GM08714 (cell line): ENCODE measurements at regions not wholly inside any gene's neighbourhood (a gene's known extent, or its start where the extent isn't known, plus 50 kb on each side); places are given as distances from the start of the nearest gene placed in this dataset.

Source experiments
- H3K4me3 ChIP-seq: fragments of 200-500 bp; sonication (Bioruptor generic); 2 replicates; pipeline ENCODE4 v1.5.1; 2014; ENCODE audit warnings: mild to moderate bottlenecking, low read length, inconsistent platforms
- ZNF274 ChIP-seq: IDR thresholded peaks from 2 replicates; pipeline ENCODE4 v1.6.1; 2012; ENCODE audit warnings: mild to moderate bottlenecking, low read depth, low read length

- no peak overlapping the region for H3K4me3 ChIP-seq
- no peak for TF ChIP-seq ZNF274
These were observed 130.2 kb downstream of the VAPA start for GRCh38 chr18:10044054-10044453.

DNA sequence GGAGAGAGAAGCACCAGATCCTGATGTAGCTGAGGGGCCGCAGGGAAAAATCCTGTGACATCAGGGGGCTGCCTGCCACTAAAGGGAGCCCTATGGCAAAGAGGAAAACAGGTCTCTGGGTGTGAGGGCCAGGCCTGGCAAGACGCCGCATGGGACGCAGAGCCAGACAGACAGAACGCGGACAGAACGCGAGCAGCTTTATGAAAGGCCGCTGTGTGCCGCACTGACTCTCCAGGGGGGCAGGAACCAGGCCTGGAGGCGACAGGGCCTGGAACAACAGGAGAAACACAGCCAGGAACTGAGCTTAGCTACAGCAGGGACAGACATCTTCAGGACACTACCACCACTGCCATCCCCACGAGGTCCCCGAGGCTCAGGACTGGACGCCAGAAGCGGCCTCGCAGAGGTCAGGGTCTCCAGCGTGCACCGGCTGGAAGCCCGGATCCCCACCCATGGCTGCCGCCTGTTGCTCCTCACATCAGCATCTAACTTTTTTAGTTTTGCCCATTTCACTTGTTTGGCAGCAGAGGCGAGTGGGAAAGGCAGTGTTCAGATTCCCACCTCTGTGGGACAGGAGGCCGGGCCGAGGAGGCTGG, 131.6 kb downstream of the VAPA start:
- no peak overlapping the region for H3K4me3 ChIP-seq
- TF ChIP-seq ZNF274, result no peak

- no peak for TF ChIP-seq ZNF274
- no peak overlapping the region for H3K4me3 ChIP-seq
These were observed 132.5 kb downstream of the VAPA start for GRCh38 chr18:10046178-10046807.

GRCh38 chr18:10047237-10047636, 133.4 kb downstream of the VAPA start:
- H3K4me3 ChIP-seq, result no peak overlapping the region
- no peak for TF ChIP-seq ZNF274

GRCh38 chr18:10049747-10050146, 135.9 kb downstream of the VAPA start:
- no peak for TF ChIP-seq ZNF274
- no peak overlapping the region for H3K4me3 ChIP-seq

GRCh38 chr18:10050956-10051355, 137.1 kb downstream of the VAPA start:
- H3K4me3 ChIP-seq, result no peak overlapping the region
- no peak for TF ChIP-seq ZNF274

DNA sequence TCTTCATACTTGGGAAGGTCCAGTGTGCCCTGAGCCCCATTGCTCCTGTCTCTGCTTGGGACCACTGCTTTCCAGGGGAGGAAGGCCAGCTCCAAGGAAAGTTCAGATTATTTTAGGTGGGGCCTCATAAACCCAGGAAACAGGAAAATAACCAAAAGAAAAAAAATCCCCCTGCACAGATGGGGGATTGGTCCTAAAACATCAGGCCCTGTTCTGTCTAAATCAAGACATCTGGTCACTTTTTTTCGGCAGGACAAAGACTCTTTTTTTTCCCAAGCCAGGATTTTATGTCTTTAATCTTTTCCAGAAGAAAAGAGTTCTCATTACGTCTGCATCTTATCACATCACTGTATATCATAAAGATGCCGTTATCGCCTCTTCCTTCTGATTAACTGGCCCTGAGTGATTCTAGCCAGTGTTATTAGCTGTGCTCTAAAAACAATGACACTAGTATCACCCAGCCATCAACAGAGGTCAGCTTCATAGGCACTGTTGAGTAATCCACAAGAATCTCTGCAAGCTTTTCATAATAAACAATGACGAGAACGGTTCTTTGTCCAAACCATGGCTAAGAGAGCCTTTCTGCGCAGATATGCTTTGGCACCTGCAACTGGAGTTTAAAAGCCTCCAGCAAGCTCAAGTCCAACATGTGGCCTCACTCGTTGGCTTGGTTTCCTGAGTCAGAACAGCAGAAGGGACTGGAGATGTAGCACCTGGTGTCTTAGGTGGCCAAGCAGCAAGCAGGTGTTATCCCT, 138.2 kb downstream of the VAPA start:
- no peak for TF ChIP-seq ZNF274
- H3K4me3 ChIP-seq, result no peak overlapping the region

GRCh38 chr18:10052871-10053270, 139.1 kb downstream of the VAPA start:
- no peak overlapping the region for H3K4me3 ChIP-seq
- no peak for TF ChIP-seq ZNF274

DNA sequence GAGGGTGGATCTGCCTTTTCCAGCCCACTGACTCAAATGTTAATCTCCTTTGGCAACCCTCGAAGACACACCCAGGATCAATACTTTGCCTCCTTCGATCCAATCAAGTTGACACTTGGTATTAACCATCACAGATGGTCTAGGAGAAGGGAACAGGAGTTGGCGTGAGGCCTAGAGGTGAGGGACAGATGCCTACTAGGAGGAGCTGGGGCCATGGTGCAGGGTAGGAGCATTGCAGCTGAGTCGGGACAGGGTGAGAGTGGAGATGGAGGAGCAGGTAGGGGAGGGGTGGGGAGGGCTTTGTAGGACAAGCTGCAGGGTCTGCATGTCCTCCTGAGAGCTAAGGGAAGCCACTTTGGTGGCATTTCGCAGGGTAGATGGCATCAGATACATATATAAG, 140.0 kb downstream of the VAPA start:
- no peak for TF ChIP-seq ZNF274

GRCh38 chr18:10054366-10054765, 140.6 kb downstream of the VAPA start:
- no peak overlapping the region for H3K4me3 ChIP-seq
- TF ChIP-seq ZNF274, result no peak

More for the DNA sequence above, 140.0 kb downstream of the VAPA start:
- no peak overlapping the region for H3K4me3 ChIP-seq

DNA sequence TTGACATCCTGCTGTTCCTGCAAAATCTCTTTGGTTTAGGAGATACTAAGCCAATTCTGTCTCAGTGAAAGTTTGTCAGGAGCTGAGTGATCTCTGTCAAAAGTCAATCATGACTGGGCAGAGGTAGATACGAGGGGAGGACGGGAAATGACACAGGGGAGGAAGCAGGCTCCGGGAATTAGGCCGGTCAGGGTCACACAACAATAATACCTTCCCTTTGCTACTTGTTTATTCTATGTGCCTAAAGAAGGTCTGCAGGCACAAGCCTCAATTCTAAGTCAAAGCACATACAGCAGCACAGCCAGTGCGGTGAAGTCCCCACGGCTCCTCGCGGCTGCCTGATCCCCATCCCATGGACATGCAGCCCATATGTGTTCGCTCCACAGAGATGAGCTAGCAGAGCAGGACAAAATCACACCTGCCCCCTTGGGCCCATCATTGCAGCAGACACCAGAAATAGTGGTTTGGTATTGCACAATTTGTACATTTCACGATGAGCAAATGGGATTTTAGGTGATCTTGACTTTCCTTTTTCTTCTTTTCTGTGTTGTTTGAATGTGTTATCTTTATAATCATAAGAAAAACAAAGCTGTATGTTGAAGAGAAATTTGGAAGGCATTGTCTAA, 141.4 kb downstream of the VAPA start:
- no peak for TF ChIP-seq ZNF274
- H3K4me3 ChIP-seq, result no peak overlapping the region

GRCh38 chr18:10056506-10056905, 142.7 kb downstream of the VAPA start:
- H3K4me3 ChIP-seq, result no peak overlapping the region
- TF ChIP-seq ZNF274, result no peak

- no peak overlapping the region for H3K4me3 ChIP-seq
- TF ChIP-seq ZNF274, result no peak
These were observed 143.6 kb downstream of the VAPA start for GRCh38 chr18:10057401-10057893.
